ENCODE measurements at regions not wholly inside any gene's neighbourhood (a gene's known extent, or its start where the extent isn't known, plus 50 kb on each side); places are given as distances from the start of the nearest gene placed in this dataset.

DNA sequence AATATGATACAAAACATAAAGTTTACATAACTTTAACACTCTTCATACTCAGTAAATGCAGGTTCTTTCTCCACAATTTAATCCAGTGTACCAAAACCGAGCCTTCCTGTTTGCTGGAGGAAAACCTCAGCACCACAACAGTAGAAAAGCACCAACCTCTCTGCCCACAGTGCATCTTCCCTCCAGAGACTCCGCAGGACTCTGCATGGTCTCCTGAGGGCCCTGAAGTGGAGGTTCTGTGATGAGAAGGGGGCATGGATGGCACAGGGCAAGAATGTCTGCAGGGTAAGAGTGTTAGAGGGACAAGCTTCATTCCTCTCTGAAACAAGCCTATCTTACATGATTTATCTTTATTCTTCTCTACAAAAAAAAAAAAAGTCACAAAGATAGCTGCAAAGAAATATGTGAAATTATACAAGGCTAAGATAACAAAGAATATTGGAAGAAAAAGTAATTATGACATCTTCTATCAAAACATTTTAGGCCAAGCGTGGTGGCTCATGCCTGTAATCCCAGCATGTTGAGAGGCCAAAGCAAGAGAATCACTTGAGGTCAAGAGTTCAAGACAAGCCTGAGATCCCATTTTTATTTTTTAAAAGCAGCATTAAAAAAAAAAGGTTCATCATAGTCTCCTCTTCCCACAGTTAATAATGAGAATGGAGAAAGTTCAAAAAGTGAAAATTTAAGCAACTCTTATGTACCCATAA lies 102.0 kb downstream of the VPREB1 start:
- no peak for DNase-seq

DNA sequence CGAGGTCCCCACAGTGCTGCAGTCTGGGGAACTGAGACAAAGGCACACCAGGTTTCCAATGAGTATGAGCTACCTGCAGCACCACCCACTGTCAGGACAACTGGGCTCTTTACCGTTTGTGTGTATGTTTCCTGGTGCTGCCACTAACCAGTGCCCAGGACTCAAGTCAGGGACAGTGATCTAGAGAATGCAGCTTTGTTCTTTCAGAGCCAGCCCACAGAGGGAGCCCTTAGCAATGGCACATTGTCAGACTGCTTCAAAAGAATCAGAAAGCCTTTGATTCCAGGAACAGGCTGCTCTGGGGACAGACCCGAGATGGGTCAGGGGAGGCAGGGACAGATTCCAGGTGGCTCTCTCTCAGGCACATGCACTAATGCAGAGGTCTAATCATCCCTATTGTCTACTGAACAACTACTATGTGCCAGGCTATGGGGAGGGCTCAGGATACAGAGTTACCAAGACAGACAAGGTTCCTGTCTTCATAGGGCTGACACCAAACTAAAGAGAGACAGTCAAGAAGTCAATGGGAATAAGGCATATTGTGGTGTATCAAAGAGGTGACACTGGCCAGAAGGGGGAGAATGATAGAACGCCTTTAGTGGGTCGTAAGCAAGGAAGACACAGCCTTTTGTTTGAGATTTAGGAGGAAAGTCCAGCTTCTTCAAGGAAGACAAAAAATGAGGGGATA lies 103.7 kb downstream of the VPREB1 start:
- peak; percentile 20 for DNase-seq

DNA sequence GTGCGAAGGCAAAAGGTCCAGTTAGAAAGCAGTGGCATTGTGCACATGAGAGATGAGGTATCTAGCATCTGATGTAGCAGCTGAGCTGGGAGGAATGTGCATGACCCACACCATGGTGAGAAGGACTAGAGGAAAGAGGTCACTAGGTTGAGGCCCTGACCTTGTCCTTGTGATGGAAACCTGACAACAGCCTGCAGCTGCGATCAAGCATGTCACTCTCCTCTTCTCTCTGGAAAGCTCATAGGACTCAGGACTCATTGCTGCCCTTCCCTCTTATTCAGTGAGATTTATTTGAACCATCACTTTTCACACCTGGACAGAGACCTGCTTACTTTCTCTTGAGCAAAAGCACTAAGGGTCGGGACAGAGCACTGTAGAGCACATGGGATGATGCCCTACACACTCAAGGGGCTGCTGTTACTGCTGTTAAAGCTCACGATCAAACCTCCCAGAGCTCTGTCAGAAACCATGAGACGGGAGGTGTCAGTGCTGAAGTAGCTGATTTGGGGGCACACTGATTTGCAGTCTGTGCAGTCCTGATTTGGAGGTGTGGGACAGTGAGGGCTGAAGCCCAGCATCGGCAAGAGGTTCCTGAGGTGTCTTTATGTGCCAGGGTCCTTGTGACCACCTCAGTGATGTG lies 104.3 kb downstream of the VPREB1 start:
- DNase-seq = no peak

DNA sequence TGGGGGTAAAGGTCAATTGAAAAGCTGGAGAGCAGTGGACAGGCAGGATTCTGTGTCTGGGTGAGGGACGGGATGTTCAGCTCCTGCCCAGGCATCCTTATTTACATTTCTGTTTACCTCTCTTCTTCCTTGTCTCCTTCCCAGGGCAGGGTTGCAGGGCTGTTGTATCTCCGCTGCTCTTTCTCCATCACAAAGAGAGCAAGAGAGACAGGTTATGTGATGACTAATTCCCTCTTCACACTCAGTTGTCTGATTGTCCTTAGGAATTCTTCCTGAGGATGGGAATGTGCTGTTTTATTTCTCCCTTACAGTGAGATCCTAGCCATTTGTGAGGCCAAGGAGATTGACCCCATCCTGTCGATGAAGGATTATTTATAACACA lies 104.9 kb downstream of the VPREB1 start:
- DNase-seq = no peak

DNA sequence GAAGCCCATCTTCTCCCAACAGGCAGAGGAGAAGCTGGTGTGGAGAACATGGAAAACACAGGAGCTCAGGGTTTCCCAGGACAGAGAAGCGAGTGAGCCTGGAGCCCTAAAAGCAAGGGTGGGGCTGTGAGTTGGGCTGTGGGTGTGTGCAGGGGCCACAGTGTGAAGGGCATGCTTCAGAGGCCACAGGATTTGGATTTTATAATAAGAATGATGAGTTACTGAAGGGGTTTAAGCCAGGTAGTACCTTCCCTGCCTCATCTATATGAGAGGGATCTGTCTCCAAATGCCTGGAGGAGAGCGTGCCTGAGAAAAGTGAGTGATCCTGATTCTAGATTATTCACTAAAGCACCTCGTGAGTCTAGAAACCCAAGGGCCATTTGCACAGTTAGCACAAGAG lies 106.8 kb downstream of the VPREB1 start:
- DNase-seq = no peak

DNA sequence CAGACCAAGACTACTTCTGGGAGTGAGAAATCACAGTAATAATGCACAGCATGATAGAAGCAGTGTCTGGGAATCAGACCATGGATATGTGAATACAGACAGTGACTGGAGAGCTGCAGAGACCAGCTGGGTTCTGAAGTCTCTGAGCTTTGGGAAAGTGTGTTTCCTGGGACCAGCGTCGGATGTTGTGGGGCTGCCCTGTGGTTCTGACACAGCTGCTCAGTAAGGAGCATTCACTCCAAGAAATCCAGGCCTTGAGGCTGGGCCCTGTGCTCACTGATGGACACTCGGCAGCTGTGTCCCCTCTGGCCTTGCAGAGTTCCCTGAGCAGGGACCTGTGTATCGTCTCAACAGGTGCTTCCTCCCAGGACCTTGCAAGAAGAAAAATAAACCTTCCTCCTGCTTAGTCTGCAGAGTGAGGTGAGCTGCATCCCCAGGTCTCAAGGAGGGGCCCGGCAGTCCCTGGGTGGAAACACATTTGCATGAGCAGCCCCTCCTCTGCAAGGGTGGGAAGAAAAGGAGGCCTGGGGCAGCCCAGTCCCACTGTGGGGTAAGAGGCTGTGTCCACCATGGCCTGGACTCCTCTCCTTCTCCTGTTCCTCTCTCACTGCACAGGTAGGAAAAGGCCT lies 107.9 kb downstream of the VPREB1 start:
- DNase-seq = no peak

DNA sequence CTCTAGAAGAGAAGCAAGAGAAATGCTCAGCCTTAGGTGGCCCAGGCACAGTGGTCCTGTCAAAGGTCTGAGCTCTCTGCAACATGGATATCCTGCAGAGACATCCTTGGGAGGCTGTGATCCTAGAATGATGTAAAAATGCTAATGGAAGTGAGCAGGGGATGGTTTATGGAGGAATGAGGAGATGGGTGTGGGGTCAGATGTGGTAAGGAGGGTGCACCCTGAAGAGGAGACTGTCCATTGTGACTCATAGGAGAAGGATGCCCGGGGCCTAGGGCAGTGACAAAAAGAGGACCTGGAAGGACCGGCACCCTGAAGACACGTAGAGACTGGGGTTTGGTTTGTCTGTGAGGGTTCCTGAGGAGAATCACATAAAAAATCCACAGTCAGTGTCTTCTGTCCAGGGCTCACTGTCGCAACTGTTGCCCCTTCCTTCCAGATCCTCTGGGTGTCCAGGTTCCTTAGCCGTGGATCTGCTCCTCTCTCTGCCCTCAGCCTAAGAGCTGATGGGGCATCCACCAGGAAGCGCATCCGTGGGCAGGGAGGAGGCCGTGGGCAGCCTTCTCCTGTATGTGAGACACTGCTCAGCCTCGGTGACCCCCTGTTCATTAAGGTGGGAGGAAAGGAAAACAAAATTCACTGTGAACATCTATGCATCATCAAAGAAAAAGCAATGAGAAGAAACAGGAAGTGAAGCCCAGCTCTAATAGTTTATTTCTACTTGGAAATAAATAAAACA lies 110.7 kb downstream of the VPREB1 start:
- DNase-seq = no peak

DNA sequence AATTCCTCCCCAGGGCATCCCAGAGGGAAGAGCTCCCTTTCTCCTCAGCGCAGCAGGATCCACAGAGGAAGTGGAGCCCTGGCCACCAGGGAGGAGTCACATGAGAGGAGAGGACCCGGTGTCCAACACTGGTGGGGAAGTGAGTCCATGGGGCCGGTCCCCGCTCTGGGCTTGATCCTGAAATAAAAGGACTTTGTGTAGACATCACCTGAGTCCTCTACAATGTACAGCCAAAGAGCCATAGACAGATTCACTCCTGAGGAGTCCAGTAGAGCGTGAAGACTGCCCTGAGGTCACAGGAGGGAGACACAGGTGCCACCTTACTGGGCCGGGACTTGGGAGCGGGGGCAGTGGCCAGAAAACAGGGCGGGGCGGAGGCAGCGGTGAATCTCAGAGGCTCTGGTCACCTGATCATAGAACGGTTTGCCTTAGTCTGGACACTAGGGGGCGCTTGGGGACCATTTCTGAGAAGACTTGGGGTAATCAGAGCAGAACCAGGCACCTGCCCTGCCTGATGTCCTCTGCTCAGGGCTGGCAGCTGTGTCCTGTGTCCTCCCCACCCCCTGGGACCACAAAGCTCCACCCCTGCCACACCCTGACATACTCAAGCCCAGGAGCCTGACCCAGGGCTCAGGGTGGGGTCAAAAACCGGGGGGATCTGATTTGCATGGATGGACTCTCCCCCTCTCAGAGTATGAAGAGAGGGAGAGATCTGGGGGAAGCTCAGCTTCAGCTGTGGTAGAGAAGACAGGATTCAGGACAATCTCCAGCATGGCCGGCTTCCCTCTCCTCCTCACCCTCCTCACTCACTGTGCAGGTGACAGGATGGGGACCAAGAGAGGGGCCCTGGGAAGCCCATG lies 112.7 kb downstream of the VPREB1 start:
- peak; percentile 64 for DNase-seq

DNA sequence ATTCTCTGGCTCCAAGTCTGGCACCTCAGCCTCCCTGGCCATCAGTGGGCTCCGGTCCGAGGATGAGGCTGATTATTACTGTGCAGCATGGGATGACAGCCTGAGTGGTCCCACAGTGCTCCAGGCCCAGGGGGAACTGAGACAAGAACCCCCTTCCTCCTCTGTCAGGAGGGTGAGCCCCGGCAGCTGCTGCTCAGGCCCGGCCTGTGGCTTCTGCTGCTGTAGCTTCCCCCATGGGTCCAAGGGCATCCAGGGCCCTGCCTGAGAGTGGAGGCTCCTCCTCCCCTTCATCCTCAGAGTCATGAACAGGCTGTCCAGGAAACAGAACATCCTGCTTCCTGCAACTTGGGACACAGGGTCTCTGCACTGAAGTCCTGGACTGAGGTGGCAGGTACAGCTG lies 113.6 kb downstream of the VPREB1 start:
- DNase-seq = no peak

DNA sequence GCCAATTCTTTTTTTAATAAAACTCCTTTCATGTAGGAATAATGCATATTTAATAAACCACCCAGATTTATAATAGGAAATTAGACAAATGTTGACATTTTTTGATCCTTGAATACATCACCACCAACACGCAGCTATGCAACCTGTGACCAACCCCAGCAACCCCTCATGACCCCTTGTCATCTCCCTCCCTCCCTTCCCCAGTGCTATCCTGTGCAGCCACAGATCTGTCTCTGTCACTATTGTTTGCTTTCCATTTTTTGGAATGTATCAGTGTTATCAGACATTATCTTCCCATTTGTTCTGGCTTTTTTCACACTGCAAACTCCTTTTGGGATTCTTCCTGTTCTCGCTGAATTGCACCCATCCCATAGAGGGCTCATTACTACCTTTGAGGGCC lies 114.1 kb downstream of the VPREB1 start:
- no peak for DNase-seq

DNA sequence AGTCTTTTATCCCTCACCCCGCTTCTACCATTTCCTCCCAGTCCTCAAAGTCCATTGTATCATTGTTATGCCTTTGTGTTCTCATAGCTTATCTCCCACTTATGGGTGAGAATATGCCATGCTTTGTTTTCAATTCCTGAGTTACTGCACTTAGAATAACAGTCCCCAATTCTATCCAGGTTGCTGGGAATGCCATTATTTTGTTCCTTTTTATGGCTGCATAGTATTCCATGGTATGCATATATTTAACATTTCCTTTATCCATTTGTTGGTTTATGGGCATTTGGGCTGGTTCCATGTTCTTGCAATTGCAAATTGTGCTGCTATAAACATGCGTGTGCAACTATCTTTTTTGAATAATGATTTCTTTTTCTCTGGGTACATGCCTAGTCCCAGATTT lies 114.9 kb downstream of the VPREB1 start:
- no peak for DNase-seq

DNA sequence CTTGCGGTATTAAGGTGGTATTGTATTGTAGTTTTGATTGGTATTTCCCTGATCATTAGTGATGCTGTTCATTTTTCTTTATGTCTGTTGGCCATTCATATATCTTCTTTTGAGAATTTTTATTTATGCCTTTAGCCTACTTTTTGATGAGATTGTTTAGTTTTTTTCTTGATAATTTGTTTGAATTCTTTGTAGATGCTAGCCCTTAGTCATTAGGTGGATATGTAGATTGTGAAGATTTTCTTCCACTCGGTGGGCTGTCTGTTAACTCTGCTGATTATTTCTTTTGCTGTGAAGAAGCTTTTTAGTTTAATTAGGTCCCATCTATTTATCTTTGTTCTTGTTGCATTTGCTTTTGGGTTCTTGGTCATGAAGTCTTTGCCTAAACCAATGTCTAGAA lies 115.4 kb downstream of the VPREB1 start:
- no peak for DNase-seq

DNA sequence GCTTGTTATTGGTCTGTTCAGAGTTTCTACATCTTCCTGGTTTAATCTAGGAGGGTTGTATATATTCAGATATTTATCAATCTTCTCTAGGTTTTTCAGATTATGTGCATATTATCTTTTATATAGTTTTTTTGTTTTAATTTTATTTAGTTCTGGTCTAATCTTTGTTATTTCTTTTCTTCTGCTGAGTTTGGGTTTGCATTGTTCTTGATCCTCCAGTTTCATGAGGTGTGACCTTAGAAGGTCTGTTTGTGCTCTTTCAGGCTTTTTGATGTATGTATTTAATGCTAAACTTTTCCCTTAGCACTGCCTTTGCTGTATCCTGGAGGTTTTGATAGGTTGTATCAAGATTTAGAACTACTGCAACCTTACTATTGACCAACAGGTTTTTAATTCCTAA lies 117.7 kb downstream of the VPREB1 start:
- DNase-seq = no peak

DNA sequence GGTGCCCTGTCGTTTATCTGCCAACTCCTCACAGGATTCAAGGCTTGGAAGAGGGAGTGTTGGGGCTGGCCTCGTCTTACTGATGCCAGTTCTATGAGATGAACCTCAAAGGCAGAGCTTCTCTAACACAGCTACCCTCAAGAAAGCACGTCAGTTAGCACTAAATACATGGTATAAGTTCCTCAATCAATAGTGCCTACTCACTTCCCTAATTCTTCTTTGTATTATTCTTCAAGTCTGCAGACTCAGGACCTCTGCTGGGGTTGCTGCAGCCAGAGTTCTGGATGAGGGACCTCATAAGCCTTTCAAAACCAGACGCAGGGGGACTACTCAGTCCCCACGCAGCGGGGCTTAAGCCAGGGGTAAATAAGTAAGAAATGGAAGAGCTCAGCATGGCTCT lies 118.3 kb downstream of the VPREB1 start:
- peak; percentile 58 for DNase-seq

DNA sequence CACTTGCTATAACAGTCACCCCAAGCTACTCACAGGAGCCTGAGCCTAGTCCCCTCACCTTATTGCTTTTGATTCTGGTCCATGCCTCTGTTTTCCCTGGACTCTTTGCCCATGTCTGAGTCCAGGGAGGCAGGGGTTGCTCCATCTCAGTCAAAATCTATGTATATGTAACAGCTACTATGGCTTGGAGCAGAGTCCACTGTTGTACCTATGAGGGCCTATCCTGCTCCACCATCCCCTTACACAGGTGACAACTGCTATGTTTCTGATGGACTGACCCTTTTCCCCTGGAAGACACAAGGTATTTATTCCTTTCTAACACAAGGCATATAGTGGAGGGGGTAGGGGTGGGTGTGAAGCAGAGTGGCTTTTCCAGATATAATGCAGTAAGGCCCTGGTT lies 119.6 kb downstream of the VPREB1 start:
- no peak for DNase-seq

DNA sequence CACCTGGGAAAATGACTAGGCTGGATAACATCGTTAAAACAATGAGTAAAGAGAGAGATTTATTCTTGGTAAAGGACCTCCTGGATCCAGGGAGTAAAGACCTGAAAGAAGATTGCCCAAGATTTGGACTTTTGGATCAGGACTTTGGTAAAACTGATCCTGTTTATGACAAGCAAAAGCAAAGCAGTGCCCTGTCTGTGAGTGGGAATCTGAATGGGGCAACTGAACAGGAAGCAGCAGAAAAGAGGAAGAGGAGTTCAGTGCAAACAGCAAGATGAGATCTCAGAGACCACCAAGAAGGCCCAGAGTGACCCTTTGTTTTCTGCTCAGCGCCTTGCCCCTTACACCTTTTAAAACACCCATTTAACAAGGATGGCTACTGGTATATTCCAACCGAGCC lies 122.0 kb downstream of the VPREB1 start:
- DNase-seq = no peak

DNA sequence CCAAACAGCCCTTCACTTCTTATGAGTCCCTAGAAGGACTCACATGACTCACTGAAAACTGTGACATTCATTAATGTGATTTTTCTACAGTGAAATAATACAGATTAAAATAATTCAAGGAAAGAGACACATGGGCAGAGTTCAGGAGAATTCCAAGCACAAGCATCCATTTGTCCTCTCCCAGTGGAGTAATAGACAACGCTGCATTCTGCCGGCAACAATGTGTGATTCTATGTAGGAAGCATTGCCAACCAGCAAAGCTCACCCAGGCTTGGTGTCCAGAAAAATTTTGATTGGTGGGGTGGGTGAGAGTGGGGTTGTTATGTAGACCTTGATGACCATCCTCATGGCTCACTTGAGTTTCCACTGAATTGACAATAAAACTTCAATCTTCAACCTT lies 123.9 kb downstream of the VPREB1 start:
- no peak for DNase-seq

DNA sequence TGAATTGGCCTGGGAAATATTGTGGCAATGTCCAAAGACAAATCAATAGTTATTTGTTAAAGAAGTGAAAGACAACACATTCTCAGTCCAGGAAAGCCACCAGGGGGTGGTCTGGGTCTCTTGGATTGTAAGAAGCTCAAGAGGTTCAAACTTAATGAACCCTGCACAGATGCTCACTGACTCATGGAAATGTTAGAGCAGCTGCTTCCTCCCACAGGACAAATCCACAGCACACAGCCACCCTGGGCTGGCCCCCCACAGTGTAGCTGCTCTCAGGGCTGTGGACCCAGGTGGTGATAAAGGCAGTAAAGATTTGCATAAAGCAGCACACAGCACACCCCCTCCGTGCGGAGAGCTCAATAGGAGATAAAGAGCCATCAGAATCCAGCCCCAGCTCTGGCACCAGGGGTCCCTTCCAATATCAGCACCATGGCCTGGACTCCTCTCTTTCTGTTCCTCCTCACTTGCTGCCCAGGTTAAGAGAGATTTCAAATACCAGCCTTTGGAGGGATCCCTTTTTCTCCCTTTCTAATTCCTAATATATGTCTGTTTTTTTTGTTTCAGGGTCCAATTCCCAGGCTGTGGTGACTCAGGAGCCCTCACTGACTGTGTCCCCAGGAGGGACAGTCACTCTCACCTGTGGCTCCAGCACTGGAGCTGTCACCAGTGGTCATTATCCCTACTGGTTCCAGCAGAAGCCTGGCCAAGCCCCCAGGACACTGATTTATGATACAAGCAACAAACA lies 124.8 kb downstream of the VPREB1 start:
- DNase-seq = peak; percentile 54

DNA sequence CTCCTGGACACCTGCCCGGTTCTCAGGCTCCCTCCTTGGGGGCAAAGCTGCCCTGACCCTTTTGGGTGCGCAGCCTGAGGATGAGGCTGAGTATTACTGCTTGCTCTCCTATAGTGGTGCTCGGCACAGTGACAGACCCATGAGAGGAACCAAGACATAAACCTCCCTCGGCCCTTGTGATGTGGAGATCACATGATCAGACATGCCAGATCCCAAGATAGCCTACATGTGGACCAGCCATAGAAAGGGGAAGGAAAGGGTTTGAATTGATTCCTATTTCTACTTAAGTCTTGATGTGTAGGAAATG lies 125.3 kb downstream of the VPREB1 start:
- peak; percentile 38 for DNase-seq

DNA sequence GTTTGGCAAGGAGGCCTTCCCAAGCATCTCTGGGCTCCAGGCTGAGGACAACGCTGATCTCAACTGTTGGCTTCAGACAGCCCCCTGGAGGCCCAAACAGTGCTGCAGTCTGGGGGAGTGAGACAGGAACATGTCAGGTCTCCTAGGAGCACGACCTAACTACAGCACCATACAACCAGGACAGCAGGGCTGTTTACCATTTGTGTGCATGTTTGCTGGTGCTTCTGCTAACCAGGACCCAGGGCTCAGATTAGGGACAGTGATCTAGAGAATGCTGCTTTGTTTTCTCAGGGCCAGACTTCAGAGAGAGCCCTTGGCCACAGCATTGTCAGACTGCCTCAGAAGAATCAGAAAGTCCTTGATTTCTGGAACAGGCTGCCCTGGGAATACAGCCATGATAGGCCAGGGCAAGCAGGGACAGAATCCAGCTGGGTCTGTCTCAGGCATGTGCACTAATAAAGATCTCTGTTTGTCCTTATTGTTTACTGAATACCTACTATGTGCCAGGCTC lies 126.5 kb downstream of the VPREB1 start:
- no peak for DNase-seq

DNA sequence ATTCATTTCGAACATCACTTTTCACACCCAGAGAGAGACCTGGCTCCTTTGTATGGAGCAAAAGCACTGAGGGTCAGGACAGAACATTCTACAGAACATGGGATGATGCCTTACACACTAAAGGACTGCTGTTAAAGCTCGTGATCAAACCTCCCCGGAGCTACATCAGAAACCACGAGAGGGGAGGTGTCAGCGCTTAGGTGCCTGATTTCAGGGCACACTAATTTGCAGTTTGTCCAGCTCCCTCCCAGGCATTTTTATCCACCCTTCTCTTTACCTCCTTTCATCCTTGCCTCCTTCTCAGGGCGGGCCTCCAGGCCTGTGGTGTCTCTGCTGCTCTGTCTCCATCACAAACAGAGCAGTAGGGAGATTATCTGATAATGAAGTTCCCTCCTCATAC lies 127.5 kb downstream of the VPREB1 start:
- no peak for DNase-seq

DNA sequence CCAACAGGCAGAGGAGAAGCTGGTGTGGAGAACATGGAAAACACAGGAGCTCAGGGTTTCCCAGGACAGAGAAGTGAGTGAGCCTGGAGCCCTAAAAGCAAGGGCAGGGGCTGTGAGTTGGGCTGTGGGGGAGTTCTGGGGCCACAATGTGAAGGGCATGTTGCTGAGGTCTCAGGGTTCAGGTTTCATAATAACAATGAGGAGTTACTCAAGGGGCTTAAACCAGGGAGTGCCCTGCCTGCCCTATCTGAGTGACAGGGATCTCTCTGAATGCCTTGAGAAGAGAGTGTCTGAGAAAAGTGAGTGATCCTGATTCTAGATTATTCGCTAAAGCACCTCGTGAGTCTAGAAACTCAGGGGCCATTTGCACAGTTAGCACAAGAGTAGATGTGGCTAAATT lies 129.6 kb downstream of the VPREB1 start:
- DNase-seq = no peak
